Natural killer cell (primary cell): ENCODE measurements at regions not wholly inside any gene's neighbourhood (a gene's known extent, or its start where the extent isn't known, plus 50 kb on each side); places are given as distances from the start of the nearest gene placed in this dataset.

Experiments
- ATAC-seq, 3 donors: fragments of 150-1000 bp in 2 of 3; fragments of 200-7000 bp in 1 of 3; cut with Tn5 transposase; 1 replicate in 1 of 3; 2 replicates in 2 of 3; pipeline ENCODE4 v1.10.0; 2021; ENCODE audit warnings: mild to moderate bottlenecking in 2 of 3, moderate library complexity in 2 of 3
- DNase-seq, 2 donors: peaks; one replicate each; pipeline versions ENCODE4 v3.0.0 to v3.0.0-alpha.2; 2013 to 2021; ENCODE audit warnings: mixed read lengths in 1 of 2
- H3K27ac ChIP-seq: one replicate; pipeline ENCODE4 v1.5.1; 2013; ENCODE audit warnings: mild to moderate bottlenecking, low read length
- H3K27me3 ChIP-seq: one replicate; pipeline ENCODE4 v1.6.1; 2013; ENCODE audit warnings: low read length; ENCODE audit not compliant: control insufficient read depth, insufficient read depth
- H3K36me3 ChIP-seq: one replicate; pipeline ENCODE4 v1.6.1; 2013; ENCODE audit warnings: low read length; ENCODE audit not compliant: control insufficient read depth, insufficient read depth
- H3K4me1 ChIP-seq: one replicate; pipeline ENCODE4 v1.6.1; 2013; ENCODE audit warnings: low read length; ENCODE audit not compliant: control insufficient read depth, insufficient read depth
- H3K4me3 ChIP-seq: one replicate; pipeline ENCODE4 v1.5.1; 2013; ENCODE audit warnings: low read length
- H3K9me3 ChIP-seq: one replicate; pipeline ENCODE4 v1.6.1; 2013; ENCODE audit warnings: low read length; ENCODE audit not compliant: control insufficient read depth, insufficient read depth
- H3K27ac Mint-ChIP-seq, 2 donors: one replicate each; pipeline ENCODE4 v1.8.0; 2022; ENCODE audit warnings: mild to moderate bottlenecking in 2 of 2, mixed read lengths in 2 of 2, moderate library complexity in 1 of 2
- H3K27me3 Mint-ChIP-seq, 2 donors: one replicate each; pipeline ENCODE4 v1.8.0; 2022; ENCODE audit warnings: low read depth in 2 of 2, mixed read lengths in 2 of 2
- H3K36me3 Mint-ChIP-seq: one replicate; pipeline ENCODE4 v1.8.0; 2022; ENCODE audit warnings: mixed read lengths
- H3K4me1 Mint-ChIP-seq, 2 donors: one replicate each; pipeline ENCODE4 v1.8.0; 2022; ENCODE audit warnings: mixed read lengths in 2 of 2
- H3K4me3 Mint-ChIP-seq: one replicate; pipeline ENCODE4 v1.8.0; 2022; ENCODE audit warnings: mild to moderate bottlenecking, moderate library complexity, mixed read lengths
- H3K9me3 Mint-ChIP-seq, 2 donors: one replicate each; pipeline ENCODE4 v1.8.0; 2022; ENCODE audit warnings: mixed read lengths in 2 of 2
- WGBS: methylation state at CpG from one replicate; pipeline ENCODE4 v1.1.7; 2013; ENCODE audit warnings: missing lambda C conversion rate; ENCODE audit not compliant: insufficient coverage; 5-methylcytosine and 5-hydroxymethylcytosine counted together
- intact Hi-C: fragments of 100-400 bp; cut with micrococcal nuclease; formaldehyde crosslinking; loops from one replicate; pipeline ENCODE4 v1.14.2; 2022
- TF ChIP-seq, protein P1 (sequence below): fragments of 200-600 bp; IDR thresholded peaks from one replicate; pipeline ENCODE4 v1.8.0; 2022; ENCODE audit warnings: antibody characterized with exemption

DNA sequence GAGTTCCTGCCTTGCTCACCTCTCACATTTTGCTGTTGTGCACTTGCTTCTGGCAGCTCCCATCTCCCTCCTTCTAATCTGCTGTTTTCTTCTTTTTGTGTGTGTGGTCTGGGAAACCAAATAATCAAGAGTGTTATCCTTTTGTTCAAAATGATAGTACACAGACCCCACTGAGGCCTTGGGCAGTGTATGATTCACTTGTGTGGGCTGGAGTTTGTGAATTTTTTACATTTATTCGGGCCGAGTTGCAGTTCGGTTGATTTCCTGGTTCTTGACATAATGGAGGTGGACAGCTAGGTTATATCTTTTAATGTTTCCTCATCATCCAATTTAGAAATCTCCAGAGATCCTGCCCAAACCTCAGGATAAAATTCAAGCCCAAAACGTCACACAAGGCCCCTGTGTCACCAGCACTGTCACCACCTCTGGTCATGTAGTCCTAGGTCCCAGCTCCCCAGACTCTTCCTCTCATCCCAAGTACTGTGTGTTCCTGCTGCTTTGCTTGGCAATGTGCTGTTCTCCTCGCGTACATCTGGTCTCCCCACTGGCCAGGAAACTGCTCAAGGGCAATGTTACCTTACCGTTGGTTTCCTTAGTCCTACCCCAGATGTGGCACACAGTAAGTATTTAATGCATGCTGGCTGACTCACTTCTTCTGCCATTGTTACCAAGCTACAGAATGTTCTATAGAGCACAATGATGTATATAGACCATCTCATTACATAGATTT is 55.7 kb upstream of the PHACTR2 start:
- Histone ChIP-seq H3K4me1 (peaks cover 2% of the 10 kb centered on the region), H3K27me3 (no peaks in the 10 kb centered on the region), H3K36me3 (no peaks in the 10 kb centered on the region), H3K4me3 (no peak overlapping the region), H3K27ac (no peak overlapping the region), H3K9me3 (no peaks in the 10 kb centered on the region)
- no peak overlapping the region for H3K4me3 Mint-ChIP-seq
- intact Hi-C loops = no loop called here
- TF ChIP-seq, protein P1, sequence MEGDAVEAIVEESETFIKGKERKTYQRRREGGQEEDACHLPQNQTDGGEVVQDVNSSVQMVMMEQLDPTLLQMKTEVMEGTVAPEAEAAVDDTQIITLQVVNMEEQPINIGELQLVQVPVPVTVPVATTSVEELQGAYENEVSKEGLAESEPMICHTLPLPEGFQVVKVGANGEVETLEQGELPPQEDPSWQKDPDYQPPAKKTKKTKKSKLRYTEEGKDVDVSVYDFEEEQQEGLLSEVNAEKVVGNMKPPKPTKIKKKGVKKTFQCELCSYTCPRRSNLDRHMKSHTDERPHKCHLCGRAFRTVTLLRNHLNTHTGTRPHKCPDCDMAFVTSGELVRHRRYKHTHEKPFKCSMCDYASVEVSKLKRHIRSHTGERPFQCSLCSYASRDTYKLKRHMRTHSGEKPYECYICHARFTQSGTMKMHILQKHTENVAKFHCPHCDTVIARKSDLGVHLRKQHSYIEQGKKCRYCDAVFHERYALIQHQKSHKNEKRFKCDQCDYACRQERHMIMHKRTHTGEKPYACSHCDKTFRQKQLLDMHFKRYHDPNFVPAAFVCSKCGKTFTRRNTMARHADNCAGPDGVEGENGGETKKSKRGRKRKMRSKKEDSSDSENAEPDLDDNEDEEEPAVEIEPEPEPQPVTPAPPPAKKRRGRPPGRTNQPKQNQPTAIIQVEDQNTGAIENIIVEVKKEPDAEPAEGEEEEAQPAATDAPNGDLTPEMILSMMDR = no peak
- no peak for ATAC-seq
- WGBS = 91% methylated on average over 4 of the region's 7 CpGs
- no peaks in the 10 kb centered on the region for H3K36me3 Mint-ChIP-seq
- no peaks in the 10 kb centered on the region for H3K27me3 Mint-ChIP-seq
- peaks cover 16 to 34% of the 10 kb centered on the region in 2 donors for H3K4me1 Mint-ChIP-seq
- H3K27ac Mint-ChIP-seq = no peak overlapping the region
- DNase-seq = no peak
- no peaks in the 10 kb centered on the region for H3K9me3 Mint-ChIP-seq

DNA sequence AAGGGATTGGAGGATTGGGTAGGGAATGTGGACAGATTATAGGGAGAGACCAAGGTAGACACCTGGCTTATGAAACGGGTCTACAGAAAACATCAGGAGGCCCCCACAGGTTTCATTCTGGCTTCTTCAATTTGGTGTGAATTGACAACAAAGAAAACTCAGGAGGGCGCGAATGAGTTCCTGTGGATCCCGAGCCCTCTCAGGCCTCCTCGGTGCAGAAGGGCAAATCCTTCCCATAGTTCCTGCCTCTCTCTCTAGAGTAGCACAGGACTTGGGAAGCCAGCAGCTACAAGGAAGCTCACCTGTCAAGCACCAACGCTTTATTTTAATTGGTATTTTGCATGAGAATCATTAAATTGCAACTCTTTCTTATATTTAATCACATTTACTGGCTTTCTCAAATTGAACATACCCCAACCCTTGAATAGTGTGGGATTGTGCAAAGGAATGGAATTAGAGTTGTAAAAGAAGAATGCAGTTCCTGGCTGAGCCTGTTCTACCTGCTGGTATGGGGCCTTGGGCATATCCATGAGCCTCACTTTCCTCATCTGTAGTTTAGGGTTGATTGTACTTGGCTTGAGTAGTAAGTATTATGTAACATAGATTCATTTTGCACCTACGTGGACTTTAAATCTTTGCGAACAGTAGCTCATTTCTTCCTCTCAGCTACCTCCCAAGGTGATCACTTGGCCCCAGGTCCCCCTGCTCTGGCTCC is 56.4 kb upstream of the PHACTR2 start:
- Histone ChIP-seq H3K27me3 (no peaks in the 10 kb centered on the region), H3K36me3 (no peaks in the 10 kb centered on the region), H3K9me3 (no peaks in the 10 kb centered on the region), H3K27ac (no peak overlapping the region), H3K4me3 (no peak overlapping the region), H3K4me1 (peaks cover 2% of the 10 kb centered on the region)
- no peaks in the 10 kb centered on the region for H3K27me3 Mint-ChIP-seq
- intact Hi-C loops = no loop called here
- TF ChIP-seq, protein P1 = no peak
- peaks cover 20 to 36% of the 10 kb centered on the region in 2 donors for H3K4me1 Mint-ChIP-seq
- no peaks in the 10 kb centered on the region for H3K36me3 Mint-ChIP-seq
- 94% methylated on average over 7 of the region's 8 CpGs for WGBS
- H3K9me3 Mint-ChIP-seq = no peaks in the 10 kb centered on the region
- ATAC-seq (no peak), DNase-seq (no peak)
- H3K4me3 Mint-ChIP-seq = no peak overlapping the region
- no peak overlapping the region for H3K27ac Mint-ChIP-seq

DNA sequence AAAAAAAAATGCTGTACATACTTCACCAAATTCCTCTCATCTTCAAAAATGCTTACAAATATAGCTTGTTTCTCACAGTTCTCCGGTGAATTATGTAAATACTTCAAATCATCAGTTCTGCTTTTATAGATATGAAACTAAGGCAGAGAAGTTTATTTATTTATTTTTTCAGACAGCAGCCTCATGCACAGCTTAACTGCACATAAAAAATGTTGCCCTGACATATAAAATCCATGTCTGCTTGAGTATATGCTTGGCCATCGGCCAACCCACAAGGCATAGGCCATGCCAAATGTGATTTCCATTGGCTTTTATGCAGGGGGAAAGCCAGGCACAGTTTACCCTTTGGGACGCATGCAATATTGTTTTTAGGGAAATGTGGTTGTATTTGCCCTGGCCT is 57.3 kb upstream of the PHACTR2 start:
- Mint-ChIP-seq H3K9me3 (no peaks in the 10 kb centered on the region), H3K27ac (no peak overlapping the region), H3K4me3 (no peak overlapping the region), H3K4me1 (peaks cover 22 to 33% of the 10 kb centered on the region in 2 donors), H3K27me3 (no peaks in the 10 kb centered on the region), H3K36me3 (no peaks in the 10 kb centered on the region)
- WGBS = 84% methylated on average over 2 of the region's 3 CpGs
- H3K36me3 ChIP-seq = no peaks in the 10 kb centered on the region
- H3K4me3 ChIP-seq = no peak overlapping the region
- H3K27me3 ChIP-seq = no peaks in the 10 kb centered on the region
- TF ChIP-seq, protein P1 = no peak
- H3K9me3 ChIP-seq = no peaks in the 10 kb centered on the region
- ATAC-seq = no peak
- no peak overlapping the region for H3K27ac ChIP-seq
- DNase-seq = no peak
- intact Hi-C loops = no loop called here
- no peaks in the 10 kb centered on the region for H3K4me1 ChIP-seq
